ENCODE measurements at regions not wholly inside any gene's neighbourhood (a gene's known extent, or its start where the extent isn't known, plus 50 kb on each side); places are given as distances from the start of the nearest gene placed in this dataset.
A peak's percentile ranks its signal among the peaks of the same experiment; 100 is the strongest.
"Not testable (repeated sequence)": the region's sequence is repeated elsewhere in the genome, so short reads cannot be mapped to it uniquely, and the experiment has no call there.

- not testable (repeated sequence) for DNase-seq
Observed at GRCh38 chr15:26114128-26114527, 251.0 kb upstream of the ATP10A start.

- DNase-seq = no peak
Observed at GRCh38 chr15:26113296-26113695, 250.2 kb upstream of the ATP10A start.

- DNase-seq = no peak
Observed at GRCh38 chr15:26109203-26109602, 246.1 kb upstream of the ATP10A start.

- no peak for DNase-seq
Observed at GRCh38 chr15:26106556-26106955, 243.4 kb upstream of the ATP10A start.

- DNase-seq = no peak
Observed at GRCh38 chr15:26103002-26103404, 239.9 kb upstream of the ATP10A start.

GRCh38 chr15:26102365-26102764 is 239.2 kb upstream of the ATP10A start:
- no peak for DNase-seq

- no peak for DNase-seq
Observed at GRCh38 chr15:26101443-26101842, 238.3 kb upstream of the ATP10A start.

- DNase-seq = no peak
Observed at GRCh38 chr15:26098801-26099200, 235.7 kb upstream of the ATP10A start.

GRCh38 chr15:26097216-26097615 is 234.1 kb upstream of the ATP10A start:
- DNase-seq = no peak

GRCh38 chr15:26096581-26096980 is 233.5 kb upstream of the ATP10A start:
- DNase-seq = no peak

- DNase-seq = no peak
Observed at GRCh38 chr15:26095710-26096330, 232.7 kb upstream of the ATP10A start.

GRCh38 chr15:26091184-26091583 is 228.1 kb upstream of the ATP10A start:
- DNase-seq = no peak

- DNase-seq = no peak
Observed at GRCh38 chr15:26087881-26088280, 224.8 kb upstream of the ATP10A start.

- DNase-seq = no peak
Observed at GRCh38 chr15:26087395-26087794, 224.3 kb upstream of the ATP10A start.

- DNase-seq = no peak
Observed at GRCh38 chr15:26084771-26085170, 221.6 kb upstream of the ATP10A start.

- no peak for DNase-seq
Observed at GRCh38 chr15:26083896-26084295, 220.8 kb upstream of the ATP10A start.

GRCh38 chr15:26083457-26083856 is 220.3 kb upstream of the ATP10A start:
- no peak for DNase-seq

GRCh38 chr15:26082221-26083109 is 219.3 kb upstream of the ATP10A start:
- peak; percentile 96 for DNase-seq

- DNase-seq = no peak
Observed at GRCh38 chr15:26081758-26082220, 218.7 kb upstream of the ATP10A start.

- no peak for DNase-seq
Observed at GRCh38 chr15:26075770-26076169, 212.6 kb upstream of the ATP10A start.

GRCh38 chr15:26073430-26074333 is 210.6 kb upstream of the ATP10A start:
- no peak for DNase-seq

GRCh38 chr15:26070095-26070532 is 207.0 kb upstream of the ATP10A start:
- DNase-seq = no peak

GRCh38 chr15:26069231-26069641 is 206.1 kb upstream of the ATP10A start:
- no peak for DNase-seq
